ENCODE measurements at regions not wholly inside any gene's neighbourhood (a gene's known extent, or its start where the extent isn't known, plus 50 kb on each side); places are given as distances from the start of the nearest gene placed in this dataset.

DNA sequence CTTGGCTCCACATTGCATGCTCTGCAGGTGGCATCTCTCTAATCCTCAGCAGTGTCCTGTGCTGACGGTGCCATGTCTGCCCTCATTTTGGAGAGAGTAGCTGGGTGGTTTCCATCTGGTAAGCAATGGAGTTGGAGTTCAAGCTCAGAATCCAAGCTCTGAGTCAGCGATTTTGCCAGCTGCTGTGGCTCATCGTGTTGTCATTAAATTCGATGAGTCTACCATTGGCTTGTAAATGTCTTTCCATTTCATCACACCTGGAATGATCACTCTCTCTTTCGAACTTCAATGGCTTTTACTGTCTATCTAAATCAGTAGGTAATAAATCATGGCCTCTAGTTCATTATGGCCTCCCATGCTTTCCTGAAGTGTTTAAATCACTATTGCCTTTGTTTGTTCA, 378.5 kb upstream of the TSHZ2 start:
- no peak overlapping the region for H3K4me2 ChIP-seq (ENCODE audit: low read depth, low read length, poor library complexity, severe bottlenecking)
- no peaks in the 10 kb centered on the region for H4K20me1 ChIP-seq (ENCODE audit: insufficient read depth, low read length, poor library complexity, severe bottlenecking)
- H3K79me2 ChIP-seq (ENCODE audit: insufficient read depth, low read length) = no peaks in the 10 kb centered on the region
- no peaks in the 10 kb centered on the region for H3K9me2 ChIP-seq (replicated peaks; ENCODE audit: low read depth, low read length)
- H3F3A ChIP-seq (ENCODE audit: low read depth) = no peaks in the 10 kb centered on the region
- H3K27me3 ChIP-seq (ENCODE audit: insufficient read depth, low read length, poor library complexity, severe bottlenecking) = no peaks in the 10 kb centered on the region
- no peaks in the 10 kb centered on the region for H3K9me3 ChIP-seq (ENCODE audit: insufficient read depth, low read depth, low read length)
- no peaks in the 10 kb centered on the region for H3K4me1 ChIP-seq (ENCODE audit: insufficient read depth, low read length, poor library complexity, severe bottlenecking)
- H3K9ac ChIP-seq (ENCODE audit: low read depth, low read length, poor library complexity, severe bottlenecking) = no peak overlapping the region
- no peak overlapping the region for H3K4me3 ChIP-seq (ENCODE audit: low read length, poor library complexity, severe bottlenecking)
- TF ChIP-seq EZH2phosphoT487 (IDR thresholded peaks at IDR 0.05; ENCODE audit: borderline replicate concordance) (no peak), CTCF (conservative IDR thresholded peaks at IDR 0.05; ENCODE audit: low read length) (no peak)
- no peaks in the 10 kb centered on the region for H3K36me3 ChIP-seq (ENCODE audit: insufficient read depth, low read length)
- no peak overlapping the region for H2AFZ ChIP-seq (ENCODE audit: low read length)

DNA sequence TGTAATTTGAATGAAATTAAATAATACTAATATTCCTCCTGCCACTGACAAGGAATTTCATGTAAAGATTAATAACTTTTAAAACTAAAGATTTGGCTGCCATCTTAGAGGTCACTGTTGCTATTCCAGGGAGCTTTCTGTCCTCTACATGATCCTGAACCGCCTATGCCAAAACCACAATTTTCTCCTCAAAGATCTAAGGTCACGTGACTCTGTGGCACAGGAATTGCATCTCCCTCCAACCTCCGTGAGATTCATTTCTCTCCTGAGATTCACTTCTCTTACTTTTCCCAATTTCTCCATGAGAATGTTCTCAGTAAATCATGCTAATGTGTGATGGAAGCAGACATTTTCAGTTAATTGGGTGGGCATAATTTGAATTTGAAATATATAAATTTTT, 379.6 kb upstream of the TSHZ2 start:
- no peaks in the 10 kb centered on the region for H3K4me1 ChIP-seq (ENCODE audit: insufficient read depth, low read length, poor library complexity, severe bottlenecking)
- no peaks in the 10 kb centered on the region for H3F3A ChIP-seq (ENCODE audit: low read depth)

GRCh38 chr20:52590100-52590499, 382.1 kb upstream of the TSHZ2 start:
- Histone ChIP-seq H3K4me1 (ENCODE audit: insufficient read depth, low read length, poor library complexity, severe bottlenecking) (no peaks in the 10 kb centered on the region), H3K36me3 (ENCODE audit: insufficient read depth, low read length) (no peaks in the 10 kb centered on the region), H3K9me3 (ENCODE audit: insufficient read depth, low read depth, low read length) (no peaks in the 10 kb centered on the region), H3K9ac (ENCODE audit: low read depth, low read length, poor library complexity, severe bottlenecking) (no peak overlapping the region), H3K27me3 (ENCODE audit: insufficient read depth, low read length, poor library complexity, severe bottlenecking) (no peaks in the 10 kb centered on the region), H3K4me2 (ENCODE audit: low read depth, low read length, poor library complexity, severe bottlenecking) (no peak overlapping the region), H3K9me2 (replicated peaks; ENCODE audit: low read depth, low read length) (no peaks in the 10 kb centered on the region), H4K20me1 (ENCODE audit: insufficient read depth, low read length, poor library complexity, severe bottlenecking) (no peaks in the 10 kb centered on the region), H2AFZ (ENCODE audit: low read length) (no peak overlapping the region), H3F3A (ENCODE audit: low read depth) (no peaks in the 10 kb centered on the region), H3K79me2 (ENCODE audit: insufficient read depth, low read length) (no peaks in the 10 kb centered on the region), H3K4me3 (ENCODE audit: low read length, poor library complexity, severe bottlenecking) (no peak overlapping the region)
- TF ChIP-seq EZH2phosphoT487 (IDR thresholded peaks at IDR 0.05; ENCODE audit: borderline replicate concordance) (no peak), CTCF (conservative IDR thresholded peaks at IDR 0.05; ENCODE audit: low read length) (no peak)

More for the DNA sequence above, 379.6 kb upstream of the TSHZ2 start:
- no peak overlapping the region for H3K4me2 ChIP-seq (ENCODE audit: low read depth, low read length, poor library complexity, severe bottlenecking)
- no peaks in the 10 kb centered on the region for H3K9me3 ChIP-seq (ENCODE audit: insufficient read depth, low read depth, low read length)
- no peaks in the 10 kb centered on the region for H3K27me3 ChIP-seq (ENCODE audit: insufficient read depth, low read length, poor library complexity, severe bottlenecking)
- H3K36me3 ChIP-seq (ENCODE audit: insufficient read depth, low read length) = no peaks in the 10 kb centered on the region
- no peaks in the 10 kb centered on the region for H4K20me1 ChIP-seq (ENCODE audit: insufficient read depth, low read length, poor library complexity, severe bottlenecking)
- H3K9me2 ChIP-seq (replicated peaks; ENCODE audit: low read depth, low read length) = no peaks in the 10 kb centered on the region
- no peaks in the 10 kb centered on the region for H3K79me2 ChIP-seq (ENCODE audit: insufficient read depth, low read length)
- H3K9ac ChIP-seq (ENCODE audit: low read depth, low read length, poor library complexity, severe bottlenecking) = no peak overlapping the region
- no peak overlapping the region for H3K4me3 ChIP-seq (ENCODE audit: low read length, poor library complexity, severe bottlenecking)
- TF ChIP-seq CTCF (conservative IDR thresholded peaks at IDR 0.05; ENCODE audit: low read length) = no peak
- no peak for TF ChIP-seq EZH2phosphoT487 (IDR thresholded peaks at IDR 0.05; ENCODE audit: borderline replicate concordance)
- no peak overlapping the region for H2AFZ ChIP-seq (ENCODE audit: low read length)
